Cerebellar nuclear complex (tissue), 1 donor: ENCODE measurements at regions not wholly inside any gene's neighbourhood (a gene's known extent, or its start where the extent isn't known, plus 50 kb on each side); places are given as distances from the start of the nearest gene placed in this dataset.

Experiments
- DNase-seq, 2 experiments: peaks; one replicate each; lab custom pipeline; 2025; lab: John Stamatoyannopoulos, UW

GRCh38 chr5:143585970-143586369, 182.5 kb upstream of the NR3C1 start:
- DNase-seq, result no peak

DNA sequence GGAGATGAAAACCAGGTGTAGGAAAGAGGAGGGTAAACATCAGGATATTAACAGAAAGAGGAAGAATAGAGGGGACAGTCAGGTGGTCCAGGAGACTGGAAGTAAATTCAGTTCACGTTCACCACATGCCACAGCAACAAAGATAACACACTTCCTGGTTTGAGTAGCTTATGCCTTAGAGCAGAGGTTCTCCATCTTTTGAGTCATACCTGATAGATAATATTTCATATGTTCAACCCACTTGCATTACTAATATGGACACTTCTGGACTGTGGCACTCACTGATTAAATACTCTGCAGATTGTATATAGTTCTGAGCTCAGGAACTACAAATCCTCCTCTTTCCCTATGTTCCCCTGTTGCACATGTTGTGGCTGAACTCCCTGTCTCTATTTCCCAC, 179.9 kb upstream of the NR3C1 start:
- no peak for DNase-seq

- DNase-seq, result no peak
Measured at GRCh38 chr5:143582869-143583268, 179.4 kb upstream of the NR3C1 start.

- DNase-seq, result no peak
Measured at GRCh38 chr5:143582176-143582575, 178.7 kb upstream of the NR3C1 start.

DNA sequence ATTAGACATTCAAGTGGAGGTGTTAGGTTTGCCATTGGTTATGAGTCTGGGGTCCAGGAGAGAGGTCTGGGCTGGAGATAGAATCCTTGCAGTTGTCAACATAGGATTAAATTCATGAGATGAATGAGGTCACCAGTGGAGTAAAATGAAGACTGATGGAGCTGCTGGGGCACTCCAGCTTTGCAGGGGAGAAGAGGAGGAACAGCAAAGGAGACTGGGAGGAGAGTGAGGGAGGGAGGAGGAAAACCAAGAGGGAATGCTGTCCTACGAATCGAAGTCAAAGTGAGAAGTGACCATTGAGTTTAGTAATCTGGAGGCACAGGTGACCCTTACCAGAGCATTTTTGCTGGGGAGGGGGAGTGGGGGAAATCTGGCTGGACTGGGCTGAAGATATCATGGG, 178.2 kb upstream of the NR3C1 start:
- DNase-seq, result no peak

DNA sequence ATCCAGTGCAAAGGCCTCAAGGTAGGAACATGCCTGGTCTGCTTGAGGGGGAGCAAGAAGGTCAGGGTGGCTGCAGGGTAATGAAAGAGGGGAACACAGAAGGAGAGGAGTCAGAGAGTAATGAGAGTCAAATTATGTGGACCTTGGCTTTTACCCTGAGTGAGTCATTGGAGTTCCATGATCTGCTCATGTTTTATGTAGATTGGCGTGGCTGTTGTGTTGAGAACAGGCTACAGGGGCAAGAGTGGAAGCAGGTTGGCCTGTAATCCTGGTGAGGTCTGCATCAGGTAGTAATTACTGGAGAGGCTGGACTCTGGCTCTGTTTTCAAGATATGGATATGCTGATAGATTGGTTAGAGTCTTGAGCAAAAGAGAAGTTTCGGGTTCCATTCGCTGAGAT, 177.7 kb upstream of the NR3C1 start:
- DNase-seq, result no peak

GRCh38 chr5:143576711-143577484, 173.4 kb upstream of the NR3C1 start:
- no peak for DNase-seq

- DNase-seq, result no peak
Measured at GRCh38 chr5:143575286-143575685, 171.8 kb upstream of the NR3C1 start.

- no peak for DNase-seq
Measured at GRCh38 chr5:143574236-143574635, 170.8 kb upstream of the NR3C1 start.

DNA sequence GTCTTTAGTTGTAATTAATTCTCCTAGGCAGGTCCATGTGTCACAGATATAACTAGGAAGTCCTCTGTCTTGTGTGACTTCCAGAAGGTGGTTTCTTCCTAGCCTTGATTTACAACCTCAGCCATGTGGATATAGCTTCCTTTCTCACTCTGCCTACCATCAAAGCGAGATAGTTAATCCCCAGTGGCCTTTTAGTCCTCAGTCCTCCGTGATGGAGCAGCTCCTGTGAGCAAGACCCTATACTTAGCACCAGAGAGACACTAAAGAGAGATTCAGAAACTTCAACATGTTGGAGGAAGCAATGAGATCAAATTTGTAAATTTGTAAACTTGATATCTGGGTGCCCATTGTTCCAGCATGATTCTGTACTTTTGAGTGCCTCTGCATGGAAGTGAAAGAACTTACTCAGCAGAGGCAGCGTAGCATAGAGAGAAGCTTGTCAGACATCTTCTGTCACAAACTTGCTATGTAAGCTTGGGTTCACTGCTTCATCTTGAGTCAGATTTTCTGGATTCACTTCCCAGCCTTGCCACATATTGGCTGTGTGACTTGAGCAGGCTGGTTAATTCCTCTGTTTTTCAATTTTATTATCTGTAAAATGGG, 170.2 kb upstream of the NR3C1 start:
- DNase-seq, result no peak

- no peak for DNase-seq
Measured at GRCh38 chr5:143572671-143573070, 169.2 kb upstream of the NR3C1 start.

DNA sequence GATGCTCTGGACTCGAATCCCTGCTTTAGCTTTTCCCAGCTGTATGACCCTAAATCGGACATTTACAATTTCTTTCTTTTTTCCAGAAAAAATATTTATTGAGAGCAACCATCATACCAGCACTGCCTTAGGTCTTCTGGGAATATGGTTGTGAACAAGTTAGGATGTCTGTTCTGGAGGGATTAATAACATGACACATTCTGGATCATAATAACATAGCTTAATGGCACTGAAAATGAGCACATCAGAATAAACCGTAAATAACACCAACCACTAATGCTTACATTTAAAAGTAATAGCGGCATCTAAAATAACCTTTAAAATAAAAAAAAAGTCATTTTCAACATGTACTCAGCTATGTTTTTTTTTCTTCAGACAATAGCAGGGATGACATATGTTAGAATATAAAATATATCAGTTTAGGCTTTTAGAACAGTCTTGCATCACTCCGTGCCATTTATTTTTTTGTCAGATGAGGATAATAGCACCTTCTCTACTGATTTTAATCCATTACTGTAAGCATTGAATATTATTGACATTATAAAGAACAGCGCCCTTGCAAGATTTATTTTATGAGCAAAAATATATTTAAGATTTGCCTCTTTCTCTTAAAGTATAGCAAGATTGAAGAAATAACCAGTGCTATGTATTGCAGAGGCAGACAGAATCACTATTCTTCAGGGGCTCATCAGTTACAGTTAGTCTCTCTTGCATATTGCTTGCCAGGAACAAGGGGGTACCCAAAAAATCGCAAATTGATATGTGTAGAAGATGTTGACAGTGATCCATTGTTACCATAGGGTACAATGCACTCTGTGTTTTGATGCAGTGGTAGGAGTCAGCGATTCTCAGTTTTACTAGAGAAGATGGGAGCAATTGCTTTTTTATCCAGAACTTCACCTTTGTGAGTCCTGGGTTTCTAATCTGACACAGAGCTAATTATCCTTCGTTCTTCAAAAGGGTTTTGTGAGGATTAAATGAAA, 168.4 kb upstream of the NR3C1 start:
- no peak for DNase-seq

GRCh38 chr5:143570989-143571388, 167.5 kb upstream of the NR3C1 start:
- DNase-seq, result no peak

DNA sequence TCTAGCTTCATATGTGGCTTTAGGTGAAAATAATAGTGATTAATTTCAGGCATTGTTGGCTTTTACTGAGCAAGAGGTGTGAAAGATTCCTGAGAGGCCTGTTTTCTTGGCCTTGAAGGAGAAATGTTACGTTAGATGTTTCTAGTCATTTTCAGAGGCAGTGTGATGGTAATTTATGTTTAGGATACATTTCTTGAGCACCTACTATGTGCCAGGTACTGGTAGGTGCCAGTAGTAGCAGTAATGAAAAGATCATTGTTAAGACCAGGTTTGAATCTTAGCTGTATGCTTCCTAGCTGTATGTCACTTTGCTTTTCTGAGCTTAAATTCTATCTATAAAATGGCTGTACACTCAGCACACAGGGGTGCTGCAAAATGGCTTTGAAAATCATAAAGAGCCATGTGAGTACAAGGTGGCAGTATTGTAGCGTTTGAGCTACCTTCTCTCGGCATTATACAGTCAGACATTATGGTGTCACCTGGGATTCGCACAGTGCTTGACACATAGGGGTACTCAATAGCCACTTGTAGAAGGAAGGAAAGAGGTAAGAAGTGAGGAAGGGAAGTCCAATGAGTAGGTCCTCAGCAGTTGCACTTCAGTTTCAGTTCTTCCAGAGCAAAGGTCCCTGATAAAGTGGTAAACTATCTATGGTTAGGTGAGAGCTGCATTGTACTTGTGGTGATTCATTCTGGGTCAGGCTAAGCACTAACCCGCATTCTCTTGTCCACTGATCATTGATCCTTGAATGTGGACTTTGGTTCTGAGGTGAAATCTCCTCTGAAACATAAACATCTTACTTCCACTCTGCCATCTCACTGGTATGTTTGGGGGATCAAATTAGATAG, 166.5 kb upstream of the NR3C1 start:
- no peak for DNase-seq

GRCh38 chr5:143569213-143569701, 165.8 kb upstream of the NR3C1 start:
- DNase-seq, result no peak

DNA sequence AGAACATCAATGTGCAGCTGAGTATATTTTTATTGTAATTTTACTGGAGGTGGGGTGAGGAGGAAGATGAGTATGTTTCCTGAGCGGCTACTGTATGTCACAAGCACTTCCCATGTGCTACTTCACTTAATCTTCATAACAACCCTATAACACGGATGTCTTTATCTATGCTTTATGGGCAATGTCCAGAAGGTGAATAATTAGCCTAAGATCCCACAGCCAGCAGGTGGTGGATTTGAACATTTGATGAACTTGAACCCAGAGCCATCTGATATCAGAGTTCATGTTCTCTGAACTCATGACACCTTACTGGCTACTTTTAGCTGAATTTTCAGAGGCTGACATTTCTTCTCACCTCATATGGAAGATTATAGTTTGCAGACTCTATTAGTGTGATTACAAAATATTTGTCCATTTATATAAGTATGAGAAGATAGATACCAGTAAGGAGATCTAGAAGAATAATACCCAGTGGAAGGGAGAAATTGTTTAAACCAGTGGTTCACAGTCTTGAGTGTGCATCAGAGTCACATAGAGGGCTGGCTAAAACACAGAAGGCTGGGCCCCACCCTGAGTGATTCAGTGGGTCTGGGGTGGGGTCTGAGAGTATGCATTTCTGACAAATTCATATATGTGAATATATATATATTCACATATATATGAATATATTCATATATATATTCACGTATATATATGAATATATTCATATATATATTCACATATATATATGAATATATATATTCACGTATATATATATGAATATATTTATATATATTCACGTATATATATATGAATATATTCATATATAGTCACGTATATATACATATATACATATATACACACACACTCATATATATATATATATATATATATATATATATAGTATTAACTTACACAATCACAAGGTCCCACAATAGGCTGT, 164.4 kb upstream of the NR3C1 start:
- DNase-seq, result no peak

GRCh38 chr5:143566139-143566538, 162.7 kb upstream of the NR3C1 start:
- no peak for DNase-seq

DNA sequence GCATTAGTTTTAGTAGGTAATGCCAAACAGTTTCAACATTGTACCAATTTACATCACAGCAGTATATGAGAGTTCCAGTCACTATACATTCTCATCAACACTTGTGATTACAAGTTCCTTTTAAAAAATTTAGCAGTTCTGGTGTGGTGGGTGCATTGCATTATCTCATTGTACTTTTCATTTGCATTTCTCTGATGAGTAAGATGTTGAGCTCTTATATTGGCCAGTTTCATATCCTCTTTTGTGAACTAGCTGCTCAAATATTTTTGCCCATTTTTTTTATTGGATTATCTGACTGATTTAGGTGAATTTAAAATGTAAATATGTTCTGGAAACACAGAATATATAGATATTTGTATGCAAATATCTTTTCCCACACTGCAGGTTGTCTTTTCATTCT, 160.9 kb upstream of the NR3C1 start:
- DNase-seq, result no peak

DNA sequence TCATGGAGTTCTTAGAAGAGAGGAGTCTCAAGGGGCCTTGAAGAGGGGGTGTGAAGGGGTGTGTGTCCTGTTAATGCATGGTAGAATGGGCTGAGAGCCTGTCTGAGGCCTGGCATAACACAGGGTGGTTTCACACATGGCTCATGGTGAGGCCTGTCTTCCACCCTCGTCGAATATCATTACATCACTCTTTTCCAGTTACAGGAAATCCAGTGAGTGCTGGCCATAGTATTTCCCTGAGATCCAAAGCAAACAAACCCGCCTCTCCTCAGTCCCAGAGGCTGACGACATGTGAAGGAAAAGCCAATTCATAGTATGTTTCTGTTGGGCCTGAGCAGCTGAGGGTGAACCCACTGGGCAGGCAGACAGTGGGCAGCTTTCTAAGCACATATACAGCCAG, 159.4 kb upstream of the NR3C1 start:
- no peak for DNase-seq

- no peak for DNase-seq
Measured at GRCh38 chr5:143561219-143561618, 157.7 kb upstream of the NR3C1 start.
